Stimulated activated CD8-positive, alpha-beta memory T cell treated with anti-CD3 and anti-CD28 coated beads, Interleukin-4, amount 100 ng/mL, for 1 hour (primary cell): ENCODE measurements at regions not wholly inside any gene's neighbourhood (a gene's known extent, or its start where the extent isn't known, plus 50 kb on each side); places are given as distances from the start of the nearest gene placed in this dataset.

ENCODE experiments used
- DNase-seq, 2 donors: peaks; one replicate each; pipeline ENCODE4 v3.0.0-alpha.2; 2020; ENCODE audit warnings: low read depth in 2 of 2, low spot score in 1 of 2

- DNase-seq: no peak
These were observed 317.6 kb downstream of the ENC1 start for GRCh38 chr5:74322944-74323343.

DNA sequence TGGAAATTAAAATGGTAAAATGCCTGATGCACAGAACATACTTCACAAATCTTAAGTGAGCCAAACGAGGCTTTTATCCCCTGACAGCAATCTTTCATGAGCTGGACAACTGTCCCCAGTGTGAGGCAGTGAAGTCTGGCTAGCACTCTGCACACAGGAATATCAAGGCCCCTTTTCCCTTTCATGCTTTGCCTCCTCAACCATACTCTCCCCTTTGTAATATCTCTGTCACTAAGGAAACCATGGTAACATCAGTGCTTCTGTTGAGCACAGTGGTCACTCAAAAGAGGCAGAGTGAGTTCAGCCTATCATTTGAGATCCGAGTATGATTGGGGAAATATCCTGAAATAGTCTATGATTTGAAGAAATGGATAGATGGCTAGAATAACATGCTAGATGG lies 318.3 kb downstream of the ENC1 start:
- no peak for DNase-seq

DNA sequence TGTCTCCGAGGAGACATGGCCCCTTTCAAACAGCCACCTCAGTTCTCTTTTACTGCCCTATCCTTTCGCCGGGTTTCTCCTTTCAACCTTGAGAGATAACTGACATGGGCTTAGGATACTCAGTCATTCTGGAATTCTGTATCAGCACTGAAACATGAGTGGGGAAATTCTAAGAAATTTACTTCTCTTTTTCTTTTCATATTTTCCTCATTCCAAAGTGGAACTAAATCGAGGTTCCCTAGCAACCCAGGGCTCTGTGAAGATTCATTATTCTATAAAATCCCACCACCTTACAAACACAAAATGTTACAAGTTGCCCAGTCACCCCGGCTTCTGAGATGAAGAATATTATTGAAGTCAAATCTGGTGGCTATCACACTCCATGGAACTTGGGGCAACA lies 319.2 kb downstream of the ENC1 start:
- DNase-seq: no peak

DNA sequence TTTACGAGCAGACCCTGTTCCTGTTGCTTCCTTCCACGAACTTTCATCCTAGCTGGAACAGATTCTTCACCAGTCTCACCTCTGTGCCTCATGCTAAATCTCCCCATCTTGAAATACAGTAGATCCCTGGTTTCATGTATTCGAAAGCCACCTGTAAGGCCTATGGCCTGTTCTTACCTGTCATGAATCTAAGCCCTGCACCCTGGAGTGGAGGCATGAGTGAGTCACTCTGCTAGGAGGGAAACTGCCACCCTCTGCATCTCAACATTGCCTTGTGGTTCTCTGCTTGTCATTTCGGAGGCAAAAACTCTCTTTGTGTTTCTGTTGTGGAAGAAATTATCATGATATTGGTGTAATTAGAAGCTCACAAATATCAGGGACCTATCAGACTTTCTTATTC lies 320.0 kb downstream of the ENC1 start:
- no peak for DNase-seq

DNA sequence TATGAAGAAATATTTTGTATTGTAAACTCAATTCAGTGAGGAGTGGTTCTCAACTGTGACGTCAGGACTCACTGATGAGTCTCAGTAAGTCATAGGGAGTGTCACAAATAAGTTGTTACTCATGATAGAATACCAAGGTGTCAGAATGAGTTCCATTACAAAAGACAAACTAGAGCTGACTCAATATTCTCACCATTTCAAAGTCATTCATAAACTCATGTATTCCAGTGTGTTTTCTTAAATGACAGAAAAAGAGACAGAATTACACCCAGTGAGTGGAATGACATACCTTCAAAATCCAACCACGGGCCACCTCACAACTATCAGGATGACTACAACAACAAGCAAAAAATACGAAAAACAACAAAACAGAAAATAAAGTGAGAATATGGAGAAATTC lies 321.5 kb downstream of the ENC1 start:
- no peak for DNase-seq

- no peak for DNase-seq
These were observed 324.4 kb downstream of the ENC1 start for GRCh38 chr5:74316064-74316603.

- no peak for DNase-seq
These were observed 325.6 kb downstream of the ENC1 start for GRCh38 chr5:74314906-74315305.

- no peak for DNase-seq
These were observed 326.6 kb downstream of the ENC1 start for GRCh38 chr5:74313896-74314295.

DNA sequence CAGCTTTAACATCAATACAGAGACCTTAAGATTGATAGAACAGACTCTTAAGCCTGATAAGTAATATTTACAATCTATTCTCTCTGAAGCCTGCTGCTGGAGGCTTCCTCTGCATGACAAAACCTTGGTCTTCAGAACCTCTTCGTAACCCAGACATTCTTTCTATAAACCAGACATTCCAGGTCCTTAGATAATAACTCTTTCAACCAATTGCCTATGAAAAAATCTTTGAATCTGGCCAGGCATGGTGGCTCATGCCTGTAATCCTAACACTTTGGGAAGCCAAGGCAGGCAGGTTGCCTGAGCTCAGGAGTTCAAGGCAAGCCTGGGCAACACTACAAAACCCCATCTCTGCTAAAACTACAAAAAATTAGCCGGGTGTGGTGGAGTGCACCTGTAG lies 327.8 kb downstream of the ENC1 start:
- no peak for DNase-seq

- no peak for DNase-seq
These were observed 328.6 kb downstream of the ENC1 start for GRCh38 chr5:74311961-74312360.

DNA sequence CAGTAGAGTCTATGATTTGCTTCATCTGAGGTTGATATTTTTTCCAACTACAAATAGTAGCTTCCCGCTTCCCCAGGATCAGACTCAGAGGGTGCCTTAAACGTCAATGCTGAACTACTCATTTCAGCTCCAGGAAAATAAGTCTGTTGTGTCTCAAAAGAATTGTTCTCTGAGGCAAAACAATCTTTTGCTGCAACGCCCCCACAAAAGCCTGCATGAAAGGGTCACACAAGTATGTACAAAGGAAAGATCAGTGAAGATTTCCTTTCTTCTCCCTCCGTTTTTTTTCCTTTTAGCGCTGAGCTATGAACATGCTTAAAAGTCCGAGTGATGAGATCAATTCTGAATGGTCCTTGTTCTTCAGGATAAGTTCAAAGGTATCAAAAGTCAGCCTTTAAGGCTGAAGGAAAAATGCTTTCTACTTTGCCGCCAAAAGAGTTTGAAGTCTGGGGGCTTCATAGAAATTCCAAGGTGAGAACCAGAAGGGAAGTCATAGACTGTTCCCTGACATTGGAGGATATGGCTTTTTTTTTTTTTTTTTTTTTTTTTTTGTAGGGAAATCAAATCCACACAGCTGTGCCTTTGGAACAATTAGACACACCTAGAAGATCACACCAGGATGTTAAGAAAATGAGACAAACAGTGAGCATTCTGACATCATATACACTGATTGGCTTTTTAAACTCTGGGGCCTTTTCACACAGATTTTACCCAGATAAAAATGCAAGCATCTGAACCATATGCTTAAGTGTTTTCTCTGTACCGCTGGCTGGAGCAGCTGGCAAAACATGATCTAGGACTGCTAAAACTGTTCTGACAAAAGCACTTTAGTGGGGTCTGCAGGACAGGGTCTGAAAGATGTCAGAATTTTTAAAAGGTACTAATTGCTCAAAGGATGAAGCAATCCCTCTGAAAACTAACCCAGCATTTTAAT lies 329.3 kb downstream of the ENC1 start:
- no peak for DNase-seq

- no peak for DNase-seq
These were observed 330.1 kb downstream of the ENC1 start for GRCh38 chr5:74310386-74310785.

DNA sequence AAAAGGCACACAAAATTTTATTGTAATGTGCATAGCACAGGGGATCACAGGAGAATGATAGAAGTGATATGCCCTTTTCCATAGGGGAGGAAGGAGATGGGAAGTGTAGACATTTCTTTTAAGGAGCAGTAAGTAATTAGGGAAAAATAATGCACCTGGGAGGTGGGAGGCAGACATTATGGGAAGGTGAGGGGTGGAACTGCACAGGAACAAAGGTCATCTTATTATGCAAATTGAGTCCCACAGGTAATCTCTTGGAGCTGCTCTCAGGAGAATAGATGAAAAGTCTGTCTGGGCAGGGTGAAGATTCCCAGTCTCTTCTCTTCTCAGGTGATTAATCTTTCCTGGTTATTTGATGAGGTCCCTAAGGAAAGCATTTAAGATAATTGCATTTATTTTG lies 331.5 kb downstream of the ENC1 start:
- no peak for DNase-seq

- DNase-seq: no peak
These were observed 333.7 kb downstream of the ENC1 start for GRCh38 chr5:74306845-74307244.

GRCh38 chr5:74304536-74304935 lies 336.0 kb downstream of the ENC1 start:
- no peak for DNase-seq

GRCh38 chr5:74303578-74303977 lies 336.9 kb downstream of the ENC1 start:
- DNase-seq: no peak

DNA sequence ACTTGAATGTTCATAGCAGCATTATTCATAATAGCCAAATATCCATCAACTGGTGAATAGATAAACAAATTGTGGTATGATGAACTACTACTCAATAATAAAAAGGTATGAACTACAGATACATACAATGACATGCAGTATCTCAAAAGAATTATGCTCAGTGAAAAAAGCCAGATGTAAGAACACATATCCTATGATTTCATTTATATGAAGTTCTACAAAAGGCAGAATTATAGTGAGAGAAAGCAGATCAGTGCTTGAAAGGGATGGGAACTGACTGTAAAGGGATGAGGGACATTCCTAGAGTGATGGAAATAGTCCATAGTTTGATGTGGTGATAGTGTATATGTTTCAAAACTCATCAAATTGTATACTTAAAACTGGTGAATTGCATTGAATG lies 339.0 kb downstream of the ENC1 start:
- DNase-seq: no peak

DNA sequence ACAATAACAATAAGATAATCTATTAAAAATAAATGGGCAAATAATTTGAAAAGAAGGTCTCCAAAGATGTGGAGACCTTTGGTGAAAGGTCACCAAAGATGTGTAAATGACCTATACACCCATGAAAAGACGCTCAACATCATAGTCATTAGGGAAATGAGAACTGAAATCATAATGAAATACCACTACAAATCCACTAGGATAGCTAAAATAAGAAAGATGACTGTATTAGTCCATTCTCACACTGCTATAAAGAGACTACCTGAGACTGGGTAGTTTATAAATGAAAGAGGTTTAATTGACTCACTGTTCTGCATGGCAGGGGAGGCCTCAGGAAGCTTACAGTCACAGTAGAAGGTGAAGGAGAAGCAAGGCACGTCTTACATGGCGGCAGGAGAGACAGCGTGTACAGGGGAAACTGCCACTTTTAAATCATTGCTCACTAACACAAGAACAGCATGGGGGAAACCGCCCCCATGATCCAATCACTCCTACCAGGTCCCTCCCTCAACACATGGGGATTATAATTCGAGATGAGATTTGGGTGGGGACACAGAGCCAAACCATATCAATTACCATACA lies 339.6 kb downstream of the ENC1 start:
- no peak for DNase-seq

DNA sequence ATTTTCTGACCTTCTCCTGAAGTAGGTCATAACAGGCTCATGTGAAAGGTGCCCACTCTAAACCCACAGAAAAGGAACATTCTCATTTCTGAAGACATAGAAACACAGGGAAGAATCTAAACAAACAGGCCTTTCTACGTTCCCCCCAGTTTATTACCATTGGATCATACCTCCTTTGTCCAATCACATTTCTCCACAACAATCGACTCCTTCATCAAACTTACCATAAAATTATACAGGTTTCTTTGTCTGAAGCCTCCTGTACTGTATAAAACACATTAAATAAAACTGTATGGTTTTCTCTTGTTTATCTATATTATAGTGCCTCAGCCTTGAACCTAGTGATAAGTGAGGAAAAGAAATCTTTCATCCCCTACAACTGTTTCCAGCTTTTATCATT lies 340.7 kb downstream of the ENC1 start:
- no peak for DNase-seq

GRCh38 chr5:74296685-74297408 lies 343.7 kb downstream of the ENC1 start:
- DNase-seq: no peak

GRCh38 chr5:74295676-74296075 lies 344.9 kb downstream of the ENC1 start:
- DNase-seq: no peak

- DNase-seq: no peak
These were observed 345.4 kb downstream of the ENC1 start for GRCh38 chr5:74295141-74295540.
